Activated CD8-positive, alpha-beta T cell treated with anti-CD3 and anti-CD28 coated beads for 36 hours (primary cell): ENCODE measurements at regions not wholly inside any gene's neighbourhood (a gene's known extent, or its start where the extent isn't known, plus 50 kb on each side); places are given as distances from the start of the nearest gene placed in this dataset.

ENCODE experiments used
- ATAC-seq: fragments of 200-7000 bp; cut with Tn5 transposase; one replicate; pipeline ENCODE4 v1.10.0; 2021; ENCODE audit warnings: mild to moderate bottlenecking, moderate library complexity
- CTCF ChIA-PET: fragments of 350-600 bp; sonication (Branson Sonifier 250); formaldehyde crosslinking; loops from one replicate; lab custom pipeline; 2021; ENCODE audit warnings: antibody characterized with exemption; lab: Charles Lee
- POLR2A ChIA-PET: fragments of 350-600 bp; sonication (Branson Sonifier 250); formaldehyde crosslinking; loops from one replicate; lab custom pipeline; 2021; ENCODE audit warnings: antibody characterized with exemption; lab: Charles Lee
- DNase-seq: peaks from one replicate; pipeline ENCODE4 v3.0.0-alpha.2; 2020
- H3K27ac Mint-ChIP-seq: one replicate; pipeline ENCODE4 v1.8.0; 2021; ENCODE audit warnings: mild to moderate bottlenecking, mixed read lengths
- H3K27me3 Mint-ChIP-seq: one replicate; pipeline ENCODE4 v1.8.0; 2021; ENCODE audit warnings: mixed read lengths
- H3K36me3 Mint-ChIP-seq: one replicate; pipeline ENCODE4 v1.8.0; 2021; ENCODE audit warnings: low read depth, mixed read lengths
- H3K4me1 Mint-ChIP-seq: one replicate; pipeline ENCODE4 v1.8.0; 2021; ENCODE audit warnings: low read depth, mixed read lengths
- H3K4me3 Mint-ChIP-seq: one replicate; pipeline ENCODE4 v1.8.0; 2021; ENCODE audit warnings: mild to moderate bottlenecking, moderate library complexity, mixed read lengths
- H3K9me3 Mint-ChIP-seq: one replicate; pipeline ENCODE4 v1.8.0; 2021; ENCODE audit warnings: mixed read lengths
- CTCF ChIP-seq: fragments of 200-600 bp; IDR thresholded peaks from one replicate; pipeline ENCODE4 v1.8.0; 2022; ENCODE audit warnings: antibody characterized with exemption, mild to moderate bottlenecking
- intact Hi-C: fragments of 100-400 bp; cut with micrococcal nuclease; formaldehyde crosslinking; loops from one replicate; pipeline ENCODE4 v1.10.0; 2022

GRCh38 chr6:105476978-105477377 lies 74.1 kb upstream of the PREP start:
- no peaks in the 10 kb centered on the region for H3K9me3 Mint-ChIP-seq

GRCh38 chr6:105474234-105474633 lies 71.4 kb upstream of the PREP start:
- Mint-ChIP-seq H3K9me3 (no peaks in the 10 kb centered on the region), H3K27me3 (peaks cover 4% of the 10 kb centered on the region), H3K4me1 (no peaks in the 10 kb centered on the region), H3K36me3 (peaks cover 3% of the 10 kb centered on the region), H3K4me3 (no peak overlapping the region), H3K27ac (no peak overlapping the region)
- CTCF ChIA-PET: interaction anchor here (0.7 to 1.1 kb wide), 2 partner anchors 10 to 42 kb away, joined by 3 to 4 read pairs; no protein-coding TSS in a partner anchor
- POLR2A ChIA-PET: no interaction called here
- intact Hi-C loops: no loop called here
- DNase-seq: no peak
- ATAC-seq: no peak
- TF ChIP-seq CTCF: no peak

More at GRCh38 chr6:105476978-105477377, 74.1 kb upstream of the PREP start:
- no peak for TF ChIP-seq CTCF
- Mint-ChIP-seq H3K27ac (no peak overlapping the region), H3K4me1 (no peaks in the 10 kb centered on the region), H3K27me3 (peaks cover 4% of the 10 kb centered on the region), H3K36me3 (peaks cover 3% of the 10 kb centered on the region), H3K4me3 (no peak overlapping the region)
- ChIA-PET CTCF (interaction anchor here (0.6 to 1.3 kb wide), 3 partner anchors 10 to 610 kb away, joined by 3 to 4 read pairs (median 3); no protein-coding TSS in a partner anchor), POLR2A (no interaction called here)
- no peak for ATAC-seq
- no peak for DNase-seq
- intact Hi-C loops: no loop called here

- ATAC-seq (no peak), DNase-seq (no peak)
- H3K27me3 Mint-ChIP-seq: peaks cover 12% of the 10 kb centered on the region
- ChIA-PET CTCF (no interaction called here), POLR2A (no interaction called here)
- intact Hi-C loops: no loop called here
- peaks cover 4% of the 10 kb centered on the region for H3K9me3 Mint-ChIP-seq
- no peak for TF ChIP-seq CTCF
- H3K36me3 Mint-ChIP-seq: peaks cover 1% of the 10 kb centered on the region
- no peak overlapping the region for H3K27ac Mint-ChIP-seq
- H3K4me1 Mint-ChIP-seq: no peaks in the 10 kb centered on the region
- no peak overlapping the region for H3K4me3 Mint-ChIP-seq
Measured at GRCh38 chr6:105469946-105470345, 67.1 kb upstream of the PREP start.

GRCh38 chr6:105468850-105469249 lies 66.0 kb upstream of the PREP start:
- intact Hi-C loops: no loop called here
- ChIA-PET CTCF (interaction anchor here (1.3 kb wide), 1 partner anchor 10 kb away, joined by 3 read pairs; no protein-coding TSS in a partner anchor), POLR2A (no interaction called here)
- Mint-ChIP-seq H3K9me3 (peaks cover 4% of the 10 kb centered on the region), H3K4me1 (no peaks in the 10 kb centered on the region), H3K27ac (no peak overlapping the region), H3K4me3 (no peak overlapping the region), H3K36me3 (peaks cover 1% of the 10 kb centered on the region), H3K27me3 (peaks cover 12% of the 10 kb centered on the region)
- ATAC-seq (no peak), DNase-seq (no peak)
- no peak for TF ChIP-seq CTCF

- intact Hi-C loops: no loop called here
- POLR2A ChIA-PET: no interaction called here
- peaks cover 26% of the 10 kb centered on the region for H3K4me1 Mint-ChIP-seq
- no peak for TF ChIP-seq CTCF
- no peak overlapping the region for H3K27ac Mint-ChIP-seq
- CTCF ChIA-PET: no interaction called here
- DNase-seq (no peak), ATAC-seq (no peak)
- no peaks in the 10 kb centered on the region for H3K27me3 Mint-ChIP-seq
- H3K36me3 Mint-ChIP-seq: no peaks in the 10 kb centered on the region
- peaks cover 1% of the 10 kb centered on the region for H3K9me3 Mint-ChIP-seq
- H3K4me3 Mint-ChIP-seq: no peak overlapping the region
Measured at GRCh38 chr6:105460860-105461259, 58.0 kb upstream of the PREP start.
